ENCODE measurements at regions not wholly inside any gene's neighbourhood (a gene's known extent, or its start where the extent isn't known, plus 50 kb on each side); places are given as distances from the start of the nearest gene placed in this dataset.

- intact Hi-C loops (cut with micrococcal nuclease; ENCODE audit: unreplicated experiment), result no loop called here
- H2AFZ ChIP-seq (ENCODE audit: low read length), result no peak overlapping the region
- no peak overlapping the region for H3K4me3 ChIP-seq (ENCODE audit: low read depth, low read length, poor library complexity, severe bottlenecking)
- TF ChIP-seq CTCF (conservative IDR thresholded peaks at IDR 0.05; ENCODE audit: low read length) (no peak), EZH2phosphoT487 (IDR thresholded peaks at IDR 0.05; ENCODE audit: borderline replicate concordance, low read depth, low read length) (no peak)
- ChIA-PET CTCF (ENCODE audit: unreplicated experiment) (no interaction called here), POLR2A (interaction anchor here (0.8 kb wide), 1 partner anchor 9 kb away, joined by 3 read pairs; no protein-coding TSS in a partner anchor)
- no peak overlapping the region for H3K4me2 ChIP-seq (ENCODE audit: low read length)
- H3K79me2 ChIP-seq (ENCODE audit: insufficient read depth, low read depth, low read length), result no peaks in the 10 kb centered on the region
- no peak overlapping the region for H3K27ac ChIP-seq (ENCODE audit: low read depth, low read length, poor library complexity, severe bottlenecking)
- H3K9me2 ChIP-seq (ENCODE audit: insufficient read depth, low read length), result no peaks in the 10 kb centered on the region
- no peaks in the 10 kb centered on the region for H3K36me3 ChIP-seq (ENCODE audit: insufficient read depth, low read length)
- H3K9me3 ChIP-seq (ENCODE audit: low read length), result no peaks in the 10 kb centered on the region
- no peak for DNase-seq (ENCODE audit: low spot score)
- H4K20me1 ChIP-seq (ENCODE audit: insufficient read depth, low read length), result no peaks in the 10 kb centered on the region
- no peaks in the 10 kb centered on the region for H3K4me1 ChIP-seq (ENCODE audit: insufficient read depth, low read length, poor library complexity, severe bottlenecking)
- no TSS peak for BruUV-seq (replicated peaks)
These were observed 1369.8 kb upstream of the CDH9 start for GRCh38 chr5:28408186-28408585.

GRCh38 chr5:28404363-28405071 is 1366.1 kb upstream of the CDH9 start:
- Histone ChIP-seq H3K9me2 (ENCODE audit: insufficient read depth, low read length) (no peaks in the 10 kb centered on the region), H3K4me2 (ENCODE audit: low read length) (no peak overlapping the region), H3K4me1 (ENCODE audit: insufficient read depth, low read length, poor library complexity, severe bottlenecking) (no peaks in the 10 kb centered on the region), H4K20me1 (ENCODE audit: insufficient read depth, low read length) (no peaks in the 10 kb centered on the region), H3K27ac (ENCODE audit: low read depth, low read length, poor library complexity, severe bottlenecking) (no peak overlapping the region), H3K4me3 (ENCODE audit: low read depth, low read length, poor library complexity, severe bottlenecking) (no peak overlapping the region), H2AFZ (ENCODE audit: low read length) (no peak overlapping the region), H3K9me3 (ENCODE audit: low read length) (no peaks in the 10 kb centered on the region), H3K79me2 (ENCODE audit: insufficient read depth, low read depth, low read length) (no peaks in the 10 kb centered on the region), H3K36me3 (ENCODE audit: insufficient read depth, low read length) (no peaks in the 10 kb centered on the region)
- DNase-seq (ENCODE audit: low spot score), result no peak
- BruUV-seq (replicated peaks), result no TSS peak
- intact Hi-C loops (cut with micrococcal nuclease; ENCODE audit: unreplicated experiment), result no loop called here
- ChIA-PET CTCF (ENCODE audit: unreplicated experiment) (no interaction called here), POLR2A (no interaction called here)
- TF ChIP-seq CTCF (conservative IDR thresholded peaks at IDR 0.05; ENCODE audit: low read length) (no peak), EZH2phosphoT487 (IDR thresholded peaks at IDR 0.05; ENCODE audit: borderline replicate concordance, low read depth, low read length) (no peak)

GRCh38 chr5:28403846-28404245 is 1365.5 kb upstream of the CDH9 start:
- Histone ChIP-seq H3K9me3 (ENCODE audit: low read length) (no peaks in the 10 kb centered on the region), H3K36me3 (ENCODE audit: insufficient read depth, low read length) (no peaks in the 10 kb centered on the region), H4K20me1 (ENCODE audit: insufficient read depth, low read length) (no peaks in the 10 kb centered on the region), H3K79me2 (ENCODE audit: insufficient read depth, low read depth, low read length) (no peaks in the 10 kb centered on the region), H3K9me2 (ENCODE audit: insufficient read depth, low read length) (no peaks in the 10 kb centered on the region), H3K4me3 (ENCODE audit: low read depth, low read length, poor library complexity, severe bottlenecking) (no peak overlapping the region), H2AFZ (ENCODE audit: low read length) (no peak overlapping the region), H3K4me2 (ENCODE audit: low read length) (no peak overlapping the region), H3K4me1 (ENCODE audit: insufficient read depth, low read length, poor library complexity, severe bottlenecking) (no peaks in the 10 kb centered on the region), H3K27ac (ENCODE audit: low read depth, low read length, poor library complexity, severe bottlenecking) (no peak overlapping the region)
- intact Hi-C loops (cut with micrococcal nuclease; ENCODE audit: unreplicated experiment), result no loop called here
- CTCF ChIA-PET (ENCODE audit: unreplicated experiment), result no interaction called here
- POLR2A ChIA-PET, result no interaction called here
- no TSS peak for BruUV-seq (replicated peaks)
- DNase-seq (ENCODE audit: low spot score), result no peak
- TF ChIP-seq EZH2phosphoT487 (IDR thresholded peaks at IDR 0.05; ENCODE audit: borderline replicate concordance, low read depth, low read length), result no peak

Measured in OCI-LY7 (cell line).